CD4-positive, alpha-beta T cell (primary cell): ENCODE measurements at regions not wholly inside any gene's neighbourhood (a gene's known extent, or its start where the extent isn't known, plus 50 kb on each side); places are given as distances from the start of the nearest gene placed in this dataset.

Experiments
- ATAC-seq: fragments of 200-7000 bp; cut with Tn5 transposase; one replicate; pipeline ENCODE4 v1.10.0; 2022; ENCODE audit warnings: mild to moderate bottlenecking; ENCODE audit not compliant: poor library complexity
- CTCF ChIA-PET: fragments of 350-600 bp; sonication (Branson Sonifier 250); formaldehyde crosslinking; loops from one replicate; lab custom pipeline; 2021; ENCODE audit warnings: antibody characterized with exemption, inconsistent platforms; lab: Charles Lee
- POLR2A ChIA-PET: fragments of 350-600 bp; sonication (Branson Sonifier 250); formaldehyde crosslinking; loops from one replicate; lab custom pipeline; 2021; ENCODE audit warnings: antibody characterized with exemption, inconsistent platforms; lab: Charles Lee
- DNase-seq, 14 experiments: peaks; one replicate each; pipeline ENCODE4 v3.0.0-alpha.2; 2013 to 2020; ENCODE audit warnings: mixed read lengths in 2 of 14
- H3K27ac ChIP-seq, 2 donors: one replicate each; pipeline versions ENCODE4 v1.5.1 to v1.7.0; 2013; ENCODE audit warnings: low read length in 2 of 2, low read depth in 1 of 2, mild to moderate bottlenecking in 1 of 2
- H3K27me3 ChIP-seq, 2 experiments: 1 replicate in 1 of 2; 2 replicates in 1 of 2; pipeline versions ENCODE4 v1.6.1 to v1.7.0; 2013; ENCODE audit warnings: low read length in 2 of 2, control low read depth in 1 of 2, mild to moderate bottlenecking in 1 of 2, moderate library complexity in 1 of 2; ENCODE audit not compliant: insufficient read depth in 2 of 2, control insufficient read depth in 1 of 2
- H3K36me3 ChIP-seq: one replicate; pipeline ENCODE4 v1.6.1; 2013; ENCODE audit warnings: low read length, control low read depth; ENCODE audit not compliant: insufficient read depth
- H3K4me1 ChIP-seq: one replicate; pipeline ENCODE4 v1.6.1; 2013; ENCODE audit warnings: low read length, control low read depth; ENCODE audit not compliant: insufficient read depth
- H3K4me3 ChIP-seq: one replicate; pipeline ENCODE4 v1.5.1; 2013; ENCODE audit warnings: mild to moderate bottlenecking, low read length, moderate library complexity
- H3K9me3 ChIP-seq, 2 experiments: 1 replicate in 1 of 2; 2 replicates in 1 of 2; pipeline versions ENCODE4 v1.6.1 to v1.7.0; 2013; ENCODE audit warnings: low read length in 2 of 2, mild to moderate bottlenecking in 2 of 2, control low read depth in 1 of 2, moderate library complexity in 1 of 2; ENCODE audit not compliant: control insufficient read depth in 1 of 2, insufficient read depth in 1 of 2
- H3K27ac Mint-ChIP-seq: one replicate; pipeline ENCODE4 v1.8.0; 2020; ENCODE audit warnings: mixed read lengths
- H3K27me3 Mint-ChIP-seq: one replicate; pipeline ENCODE4 v1.8.0; 2021; ENCODE audit warnings: mixed read lengths
- H3K36me3 Mint-ChIP-seq: one replicate; pipeline ENCODE4 v1.8.0; 2021; ENCODE audit warnings: low read depth, mixed read lengths
- H3K4me1 Mint-ChIP-seq: one replicate; pipeline ENCODE4 v1.8.0; 2021; ENCODE audit warnings: low read depth, mixed read lengths
- H3K4me3 Mint-ChIP-seq: one replicate; pipeline ENCODE4 v1.8.0; 2020; ENCODE audit warnings: mild to moderate bottlenecking, mixed read lengths
- H3K9me3 Mint-ChIP-seq: one replicate; pipeline ENCODE4 v1.8.0; 2020; ENCODE audit warnings: mixed read lengths
- intact Hi-C, 2 experiments: fragments of 100-400 bp; cut with DNase I in 1 of 2; cut with micrococcal nuclease in 1 of 2; formaldehyde crosslinking; loops; one replicate each; pipeline versions ENCODE4 v1.15.1 to v1.9.0; 2023 to 2025; cut with DNase I, micrococcal nuclease
- TF ChIP-seq, protein P1 (sequence below): fragments of 200-600 bp; IDR thresholded peaks from one replicate; pipeline ENCODE4 v1.8.0; 2022; ENCODE audit warnings: antibody characterized with exemption, mild to moderate bottlenecking

DNA sequence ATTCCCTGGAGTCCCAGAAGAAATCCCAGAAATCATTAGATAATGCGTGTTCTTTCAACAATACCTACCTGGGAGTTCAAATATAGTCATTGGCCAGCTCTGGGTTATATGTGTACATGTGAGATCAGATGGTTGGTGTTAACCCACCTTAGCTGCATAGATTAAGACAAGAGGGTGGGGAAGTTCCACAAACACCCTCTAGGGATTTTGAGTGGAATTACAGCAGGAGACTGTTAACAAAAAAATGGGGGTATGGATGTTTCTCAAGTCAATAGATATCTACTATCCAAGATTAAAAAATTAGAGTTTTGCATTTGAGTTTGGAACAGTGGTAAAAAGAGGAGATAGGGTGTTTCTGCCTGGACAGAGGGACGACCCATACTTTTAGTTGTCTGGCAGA is 282.5 kb upstream of the CNTN3 start:
- H3K9me3 ChIP-seq = peaks cover 0 to 18% of the 10 kb centered on the region in 2 experiments
- ATAC-seq = no peak
- intact Hi-C loops = no loop called here

DNA sequence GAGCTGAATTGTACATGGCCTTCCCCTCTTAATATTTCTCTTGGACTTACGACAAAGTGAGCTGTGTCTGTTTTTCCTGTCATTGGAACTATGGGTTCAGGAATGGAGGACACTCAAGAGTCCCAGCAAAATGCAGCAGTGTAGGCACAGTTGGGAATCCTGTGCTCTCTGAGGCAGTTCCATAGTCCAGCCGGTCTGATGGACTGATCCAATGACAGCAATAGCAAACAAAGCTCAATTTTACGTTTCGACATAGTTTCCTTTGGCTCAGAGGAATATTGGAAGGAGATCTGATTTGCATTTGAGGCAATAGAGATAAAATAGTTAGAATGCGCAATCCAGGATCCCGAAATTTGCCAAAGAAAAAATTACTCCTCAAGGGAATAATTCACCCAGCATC is 276.9 kb upstream of the CNTN3 start:
- CTCF ChIA-PET = no interaction called here
- Histone ChIP-seq H3K4me3 (no peak overlapping the region), H3K36me3 (no peaks in the 10 kb centered on the region), H3K4me1 (no peaks in the 10 kb centered on the region), H3K9me3 (peaks cover 0 to 5% of the 10 kb centered on the region in 2 experiments), H3K27me3 (no peaks in the 10 kb centered on the region), H3K27ac (no peak overlapping the region)
- H3K4me3 Mint-ChIP-seq = no peak overlapping the region
- H3K27me3 Mint-ChIP-seq = no peaks in the 10 kb centered on the region
- peaks cover 3% of the 10 kb centered on the region for H3K9me3 Mint-ChIP-seq
- ATAC-seq (no peak), DNase-seq (no peak)
- TF ChIP-seq, protein P1, sequence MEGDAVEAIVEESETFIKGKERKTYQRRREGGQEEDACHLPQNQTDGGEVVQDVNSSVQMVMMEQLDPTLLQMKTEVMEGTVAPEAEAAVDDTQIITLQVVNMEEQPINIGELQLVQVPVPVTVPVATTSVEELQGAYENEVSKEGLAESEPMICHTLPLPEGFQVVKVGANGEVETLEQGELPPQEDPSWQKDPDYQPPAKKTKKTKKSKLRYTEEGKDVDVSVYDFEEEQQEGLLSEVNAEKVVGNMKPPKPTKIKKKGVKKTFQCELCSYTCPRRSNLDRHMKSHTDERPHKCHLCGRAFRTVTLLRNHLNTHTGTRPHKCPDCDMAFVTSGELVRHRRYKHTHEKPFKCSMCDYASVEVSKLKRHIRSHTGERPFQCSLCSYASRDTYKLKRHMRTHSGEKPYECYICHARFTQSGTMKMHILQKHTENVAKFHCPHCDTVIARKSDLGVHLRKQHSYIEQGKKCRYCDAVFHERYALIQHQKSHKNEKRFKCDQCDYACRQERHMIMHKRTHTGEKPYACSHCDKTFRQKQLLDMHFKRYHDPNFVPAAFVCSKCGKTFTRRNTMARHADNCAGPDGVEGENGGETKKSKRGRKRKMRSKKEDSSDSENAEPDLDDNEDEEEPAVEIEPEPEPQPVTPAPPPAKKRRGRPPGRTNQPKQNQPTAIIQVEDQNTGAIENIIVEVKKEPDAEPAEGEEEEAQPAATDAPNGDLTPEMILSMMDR = no peak
- no peak overlapping the region for H3K27ac Mint-ChIP-seq
- intact Hi-C loops = no loop called here
- no peaks in the 10 kb centered on the region for H3K36me3 Mint-ChIP-seq
- POLR2A ChIA-PET = no interaction called here
- no peaks in the 10 kb centered on the region for H3K4me1 Mint-ChIP-seq

More for the DNA sequence above, 282.5 kb upstream of the CNTN3 start:
- Histone ChIP-seq H3K36me3 (no peaks in the 10 kb centered on the region), H3K27ac (no peak overlapping the region), H3K4me3 (no peak overlapping the region), H3K27me3 (no peaks in the 10 kb centered on the region), H3K4me1 (no peaks in the 10 kb centered on the region)
- ChIA-PET POLR2A (no interaction called here), CTCF (no interaction called here)
- Mint-ChIP-seq H3K4me3 (no peak overlapping the region), H3K27me3 (no peaks in the 10 kb centered on the region), H3K27ac (no peak overlapping the region), H3K4me1 (no peaks in the 10 kb centered on the region), H3K9me3 (peaks cover 8% of the 10 kb centered on the region), H3K36me3 (no peaks in the 10 kb centered on the region)
- no peak for DNase-seq
- TF ChIP-seq, protein P1 = no peak

DNA sequence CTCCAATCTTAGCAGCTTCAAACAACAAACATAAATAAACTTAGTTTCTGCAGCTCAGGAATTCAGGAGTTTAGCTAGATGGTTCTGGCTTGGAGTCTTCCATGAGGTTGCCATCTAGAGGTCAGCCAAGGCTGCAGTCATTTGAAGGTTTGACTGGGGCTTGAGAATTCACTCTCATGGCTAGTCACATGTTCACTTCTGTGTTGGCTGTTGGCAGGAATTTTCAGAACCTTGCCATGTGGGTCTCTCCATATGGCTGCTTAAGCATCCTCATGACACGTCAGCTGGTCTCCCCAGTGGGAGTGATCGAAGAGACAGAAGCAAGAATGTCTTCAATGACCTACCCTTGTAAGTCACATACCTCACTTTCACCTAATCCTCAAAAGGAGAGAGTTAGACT is 269.2 kb upstream of the CNTN3 start:
- Histone ChIP-seq H3K9me3 (peaks cover 0 to 3% of the 10 kb centered on the region in 2 experiments), H3K27ac (no peak overlapping the region), H3K36me3 (no peaks in the 10 kb centered on the region), H3K4me1 (no peaks in the 10 kb centered on the region), H3K4me3 (no peak overlapping the region), H3K27me3 (no peaks in the 10 kb centered on the region)
- H3K9me3 Mint-ChIP-seq = peaks cover 3% of the 10 kb centered on the region
- TF ChIP-seq, protein P1 = no peak
- H3K27me3 Mint-ChIP-seq = no peaks in the 10 kb centered on the region
- ChIA-PET CTCF (no interaction called here), POLR2A (no interaction called here)
- ATAC-seq (no peak), DNase-seq (no peak)
- intact Hi-C loops = no loop called here
- H3K36me3 Mint-ChIP-seq = no peaks in the 10 kb centered on the region
- no peak overlapping the region for H3K27ac Mint-ChIP-seq
- no peak overlapping the region for H3K4me3 Mint-ChIP-seq
- no peaks in the 10 kb centered on the region for H3K4me1 Mint-ChIP-seq
